GM18909 (cell line): ENCODE measurements at regions not wholly inside any gene's neighbourhood (a gene's known extent, or its start where the extent isn't known, plus 50 kb on each side); places are given as distances from the start of the nearest gene placed in this dataset.

Source experiments
- ATAC-seq: cut with Tn5 transposase; IDR thresholded peaks from one replicate; pipeline ENCODE4 v1.9.1; 2021; ENCODE audit warnings: mild to moderate bottlenecking; ENCODE audit not compliant: unreplicated experiment, poor library complexity

DNA sequence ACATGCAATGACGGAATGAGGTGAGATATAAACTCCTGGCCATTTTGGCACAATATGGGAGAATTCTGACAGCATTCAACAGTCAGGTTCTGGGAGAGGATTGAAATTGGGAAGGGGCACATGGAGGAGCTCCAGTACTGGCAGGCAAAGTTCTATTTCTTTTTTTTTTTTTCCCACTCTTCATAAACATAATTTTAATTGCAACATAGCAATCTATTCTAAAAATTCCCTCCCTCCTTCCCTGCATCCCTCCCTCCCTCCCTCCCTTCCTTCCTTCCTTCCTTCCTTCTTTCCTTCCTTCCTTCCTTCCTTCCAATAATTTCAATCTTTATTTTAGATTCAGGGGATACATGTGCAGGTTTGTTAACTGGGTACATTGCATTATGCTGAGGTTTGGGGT, 93.2 kb downstream of the PTCSC3 start:
- no peak for ATAC-seq

DNA sequence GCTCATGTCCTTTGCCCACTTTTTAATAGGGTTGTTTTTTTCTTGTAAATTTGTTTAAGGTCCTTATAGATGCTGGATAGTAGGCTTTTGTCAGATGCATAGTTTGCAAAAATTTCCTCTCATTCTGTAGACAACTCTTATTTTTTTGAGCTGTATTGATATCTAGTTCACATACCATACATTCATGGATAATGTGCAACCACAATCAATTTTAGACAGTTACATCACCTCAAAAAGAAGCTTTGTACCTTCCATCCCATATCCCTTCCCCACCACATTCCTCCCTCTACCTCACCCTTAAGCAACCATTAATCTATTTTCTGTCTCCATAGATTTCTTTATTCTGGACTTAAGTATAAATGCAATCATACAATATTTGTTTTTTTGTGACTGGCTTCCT, 98.4 kb downstream of the PTCSC3 start:
- no peak for ATAC-seq

DNA sequence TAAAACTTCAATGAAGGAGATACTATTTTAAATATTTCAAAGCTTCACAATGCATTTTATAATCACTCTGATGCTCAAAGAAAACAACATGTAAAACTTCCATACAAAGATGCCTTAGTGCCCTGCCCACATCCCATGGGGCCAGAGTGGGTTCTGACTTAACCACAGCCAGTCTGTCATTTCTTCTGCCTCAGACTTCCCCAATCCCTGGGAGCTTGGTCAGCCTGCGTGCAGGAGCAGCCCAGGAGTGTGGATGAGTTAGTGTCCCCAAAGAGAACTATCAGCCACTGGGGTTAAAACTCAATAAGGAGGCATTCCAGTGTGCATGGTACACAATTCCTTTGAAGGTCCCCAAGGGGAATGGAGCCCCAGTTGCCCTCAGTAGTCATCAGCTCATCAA, 100.3 kb downstream of the PTCSC3 start:
- ATAC-seq = no peak

DNA sequence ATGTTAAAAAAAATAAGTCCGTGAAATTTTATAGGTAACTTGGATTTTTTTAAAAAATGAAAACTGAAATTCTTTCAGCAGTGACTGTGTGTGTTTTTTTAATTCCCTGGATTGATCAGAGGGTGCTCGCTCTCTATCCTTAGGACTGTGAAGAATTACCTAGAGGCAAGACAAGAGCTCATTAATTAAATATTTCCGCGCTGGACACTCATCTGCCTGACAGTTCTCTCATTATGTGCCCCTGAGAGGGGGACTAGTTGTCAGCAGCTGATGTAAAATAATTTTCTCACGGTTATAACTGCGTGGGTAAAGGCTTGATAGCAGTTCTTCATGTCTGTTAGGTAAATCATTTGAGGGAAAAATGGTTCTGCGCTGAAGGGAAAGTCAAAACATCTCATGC, 101.3 kb downstream of the PTCSC3 start:
- ATAC-seq = no peak

DNA sequence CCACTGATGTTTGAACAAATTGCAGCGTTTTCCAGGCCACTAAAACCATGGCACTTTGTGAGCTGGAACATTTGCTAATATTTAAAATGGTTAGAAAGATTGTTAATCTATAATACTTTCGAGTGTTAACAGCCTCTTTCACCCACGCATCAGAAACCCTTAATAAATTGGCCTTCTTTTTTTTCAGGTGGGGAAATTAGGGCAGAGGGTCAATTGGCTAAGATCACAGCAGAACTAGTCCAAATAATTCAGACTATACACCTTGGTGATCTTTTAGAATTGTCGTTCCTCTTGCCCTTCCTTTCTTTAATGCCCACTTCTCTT, 105.8 kb downstream of the PTCSC3 start:
- no peak for ATAC-seq

DNA sequence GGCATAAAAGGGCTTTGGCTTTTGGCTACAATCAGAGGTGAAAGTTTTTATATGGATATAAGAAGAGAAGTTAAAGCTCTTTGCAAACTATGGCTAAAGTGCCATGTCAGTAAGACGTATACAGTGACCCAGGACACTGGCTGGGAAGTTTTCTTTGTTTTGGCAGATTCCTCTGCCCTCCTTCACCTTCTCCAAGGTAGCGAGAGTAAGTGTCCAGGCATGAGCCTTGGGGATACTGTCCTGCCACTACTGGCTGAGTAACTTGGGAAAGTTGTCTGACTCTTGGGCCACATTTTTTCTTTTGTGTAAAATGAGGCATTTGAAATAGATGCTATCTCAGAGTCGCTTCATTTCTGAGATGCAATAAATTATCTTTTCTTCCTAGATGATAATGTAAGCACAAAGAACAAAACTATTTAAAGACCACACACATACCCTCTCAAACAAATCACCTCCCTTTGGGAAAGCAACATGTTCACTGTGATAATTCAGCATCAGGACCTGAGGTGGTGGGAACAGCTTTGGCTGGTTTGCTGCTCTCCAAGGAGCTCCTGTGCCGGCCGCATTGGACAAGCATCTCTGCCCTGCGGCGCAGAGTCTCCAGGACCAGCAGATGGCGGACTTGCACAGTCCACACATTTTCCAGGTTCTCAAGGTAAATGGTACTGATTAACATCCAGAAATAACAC, 106.3 kb downstream of the PTCSC3 start:
- peak; percentile 61 for ATAC-seq

DNA sequence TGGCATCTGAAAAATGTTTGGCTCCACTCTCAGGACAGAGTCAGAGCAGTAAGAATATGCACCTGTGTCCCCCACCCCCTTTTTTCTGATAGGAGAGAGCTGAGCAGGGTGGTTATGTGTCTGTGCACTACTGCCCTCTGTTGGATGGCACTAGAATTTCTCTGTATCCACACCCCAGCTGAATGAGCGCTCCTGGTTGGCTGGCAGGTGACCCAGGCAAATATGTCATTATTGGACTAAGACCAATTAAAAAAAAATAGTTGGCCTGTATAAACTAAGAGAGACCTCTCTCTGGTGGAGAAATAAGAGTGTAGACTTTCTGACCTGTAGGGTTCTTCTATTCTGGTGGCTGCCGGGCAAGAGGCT, 107.0 kb downstream of the PTCSC3 start:
- peak; percentile 71 for ATAC-seq

DNA sequence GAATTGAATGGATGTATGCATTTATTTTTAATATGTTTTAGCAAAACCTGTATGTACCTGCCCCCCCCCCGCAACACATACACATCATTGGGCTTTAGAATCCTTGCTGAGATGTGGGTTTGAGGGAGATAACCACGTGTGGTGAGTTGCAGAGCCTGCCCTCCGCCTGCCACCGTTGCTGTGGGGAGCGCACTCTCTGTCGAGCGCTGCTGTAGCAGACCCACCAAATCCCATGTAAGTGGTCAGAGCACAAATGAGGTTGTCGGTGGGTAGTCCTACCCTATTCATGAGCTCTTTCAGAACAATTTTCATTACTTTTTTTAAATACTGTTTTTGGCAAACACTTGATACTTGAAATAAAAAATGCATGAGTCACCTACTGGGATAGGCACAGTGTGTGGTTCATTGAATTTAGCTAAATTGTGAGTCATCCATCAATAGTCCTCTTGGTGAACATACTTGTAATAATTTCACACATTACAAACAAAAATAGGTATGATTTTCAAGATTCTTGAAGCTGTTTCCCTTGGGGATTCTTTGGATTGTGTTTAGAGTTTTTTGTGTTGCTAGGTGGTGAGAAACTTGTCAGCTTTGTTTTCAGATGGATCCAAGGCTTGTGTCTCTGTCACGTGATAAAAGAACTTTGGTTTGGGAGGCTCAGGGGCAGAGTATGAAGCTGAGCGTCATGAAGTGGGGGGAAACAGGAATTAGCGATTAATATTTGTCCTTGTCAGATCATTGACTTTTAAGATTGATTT, 107.6 kb downstream of the PTCSC3 start:
- ATAC-seq = no peak

DNA sequence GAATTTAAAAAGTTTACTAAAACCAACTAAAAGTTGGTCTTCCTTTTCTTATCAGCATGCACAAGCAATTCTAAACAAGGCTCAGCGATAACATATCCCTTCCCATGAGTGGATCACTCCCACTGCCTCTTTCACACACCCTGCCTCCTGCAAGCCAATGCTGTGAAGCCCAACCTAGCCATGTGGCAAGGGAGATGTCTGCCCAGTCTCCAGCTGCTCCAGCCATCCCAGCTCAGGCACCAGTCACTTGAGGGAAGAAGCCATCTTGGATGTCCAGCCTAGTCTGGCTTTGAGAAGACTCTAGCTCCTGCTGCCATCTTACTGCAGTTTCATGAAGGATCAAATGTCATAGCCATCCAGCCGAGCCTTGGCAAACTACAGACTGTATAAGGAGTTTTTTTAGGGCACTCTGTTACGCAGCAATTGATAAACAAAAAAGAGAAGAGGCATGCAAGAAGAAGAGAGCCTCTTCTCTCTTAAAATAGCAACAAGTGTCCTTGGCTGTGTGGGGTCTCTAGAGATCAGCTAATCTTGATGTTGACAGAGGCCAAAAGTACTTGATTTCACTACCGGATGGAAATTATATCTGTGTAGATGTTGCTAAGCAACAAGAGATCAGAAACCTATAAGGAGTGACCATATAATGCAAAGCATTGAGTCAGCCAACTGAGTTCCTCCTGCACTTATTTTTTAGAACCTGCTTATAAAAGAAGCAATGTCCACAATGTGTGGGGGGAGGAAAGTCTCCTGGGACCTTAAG, 108.9 kb downstream of the PTCSC3 start:
- peak; percentile 52 for ATAC-seq

DNA sequence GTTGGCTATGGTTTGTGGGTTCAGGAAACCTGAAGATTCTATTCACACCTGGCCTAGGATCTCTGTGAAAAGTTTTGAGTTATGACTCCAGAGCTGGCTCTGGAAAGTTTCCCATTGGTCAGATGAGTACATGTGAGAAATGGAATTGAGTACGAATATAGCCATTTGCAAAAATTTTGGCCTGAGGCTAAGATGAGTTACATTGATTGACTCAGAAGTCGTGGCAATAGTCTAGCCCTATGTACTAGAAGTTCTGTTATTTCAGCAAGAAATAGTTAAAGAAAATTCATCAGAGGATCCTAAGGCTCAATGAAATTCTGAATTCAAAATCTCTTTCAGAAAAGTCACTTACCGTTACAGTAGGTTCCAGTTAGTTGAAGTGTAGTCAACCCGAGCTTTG, 109.9 kb downstream of the PTCSC3 start:
- no peak for ATAC-seq

DNA sequence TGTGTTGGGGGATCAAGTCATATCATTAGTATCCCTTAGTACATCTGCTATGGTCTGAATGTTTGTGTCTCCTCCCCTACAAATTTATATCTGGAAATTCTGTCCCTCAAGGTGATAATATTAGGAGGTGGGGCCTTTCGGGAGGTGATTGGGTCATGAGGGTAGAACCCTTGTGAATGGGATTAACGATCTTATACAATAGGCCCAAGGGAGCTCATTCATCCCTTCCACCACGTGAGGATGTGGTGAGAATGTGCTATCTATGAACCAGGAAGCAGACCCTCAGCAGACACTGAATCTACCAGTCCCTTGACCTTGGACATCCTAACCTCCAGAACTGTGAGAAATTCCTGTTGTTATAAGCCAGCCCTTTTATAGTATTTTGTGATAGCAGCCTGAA, 110.7 kb downstream of the PTCSC3 start:
- no peak for ATAC-seq

DNA sequence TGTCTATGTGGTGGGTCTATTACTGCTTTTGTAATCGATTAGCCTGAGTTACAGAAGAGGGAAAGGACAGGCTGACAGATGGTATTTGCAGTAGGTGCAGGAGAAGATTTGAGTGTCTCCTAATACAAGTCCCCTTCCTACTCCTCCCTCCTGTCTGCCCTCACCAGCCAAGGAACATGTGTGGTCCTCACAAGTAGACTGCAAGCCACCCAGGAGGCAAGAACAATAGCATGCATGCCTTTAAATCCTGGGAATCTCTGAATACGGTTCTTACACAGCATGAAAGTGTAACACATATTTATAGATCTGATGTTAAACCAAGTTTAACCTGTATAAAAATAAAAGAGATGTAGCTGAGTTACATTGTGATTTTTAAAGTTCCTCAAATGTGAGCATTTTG, 117.0 kb downstream of the PTCSC3 start:
- no peak for ATAC-seq

DNA sequence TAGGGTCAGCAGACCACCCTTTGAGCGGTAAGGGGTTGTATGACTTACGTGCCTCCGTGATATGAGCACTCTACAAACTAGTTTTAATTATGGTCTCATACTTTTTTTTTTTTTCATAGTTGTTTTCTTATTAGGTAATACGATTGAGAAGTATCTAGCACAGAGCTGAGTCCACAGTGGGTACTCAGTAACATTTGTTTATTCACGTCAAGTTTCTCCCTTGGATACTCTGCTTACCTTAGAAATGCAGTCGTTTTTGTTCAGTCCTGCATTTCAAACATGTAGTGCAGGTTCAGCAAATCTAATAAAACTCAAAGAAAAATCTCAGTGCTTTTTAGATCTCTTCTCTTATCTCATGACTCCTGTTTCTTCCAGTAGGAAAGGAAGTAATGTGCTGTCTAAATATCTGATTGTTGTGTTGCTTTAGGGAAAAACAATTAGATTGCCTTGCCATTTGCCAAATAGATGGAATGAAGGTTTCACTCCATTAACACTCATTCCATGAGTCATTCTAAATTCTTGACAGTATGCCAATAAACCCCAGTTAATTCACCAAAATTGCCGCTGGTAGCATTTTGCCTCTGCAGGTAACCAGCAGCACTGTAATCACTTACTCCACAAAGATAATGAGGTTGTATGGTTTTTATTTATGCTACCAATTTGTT, 118.9 kb downstream of the PTCSC3 start:
- ATAC-seq = no peak

DNA sequence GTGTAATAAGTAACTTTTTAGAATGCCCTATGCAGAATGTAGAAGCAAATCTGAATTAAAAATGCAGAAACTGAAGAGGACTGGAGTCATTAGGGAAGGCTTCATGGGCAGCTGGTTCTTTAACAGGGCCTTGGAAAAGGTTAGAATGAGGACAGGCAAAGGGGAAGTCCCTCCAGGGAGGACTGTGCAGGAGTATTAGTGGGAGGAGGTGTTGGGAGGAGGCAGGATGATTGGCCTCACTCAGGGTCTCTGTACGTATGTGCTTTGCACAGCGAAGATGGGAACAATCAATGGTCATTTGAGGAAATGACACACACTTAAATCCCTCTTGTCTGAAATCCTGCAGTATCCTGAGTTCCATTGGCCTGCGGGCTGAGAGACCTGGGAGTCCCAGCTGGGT, 119.7 kb downstream of the PTCSC3 start:
- ATAC-seq = no peak

DNA sequence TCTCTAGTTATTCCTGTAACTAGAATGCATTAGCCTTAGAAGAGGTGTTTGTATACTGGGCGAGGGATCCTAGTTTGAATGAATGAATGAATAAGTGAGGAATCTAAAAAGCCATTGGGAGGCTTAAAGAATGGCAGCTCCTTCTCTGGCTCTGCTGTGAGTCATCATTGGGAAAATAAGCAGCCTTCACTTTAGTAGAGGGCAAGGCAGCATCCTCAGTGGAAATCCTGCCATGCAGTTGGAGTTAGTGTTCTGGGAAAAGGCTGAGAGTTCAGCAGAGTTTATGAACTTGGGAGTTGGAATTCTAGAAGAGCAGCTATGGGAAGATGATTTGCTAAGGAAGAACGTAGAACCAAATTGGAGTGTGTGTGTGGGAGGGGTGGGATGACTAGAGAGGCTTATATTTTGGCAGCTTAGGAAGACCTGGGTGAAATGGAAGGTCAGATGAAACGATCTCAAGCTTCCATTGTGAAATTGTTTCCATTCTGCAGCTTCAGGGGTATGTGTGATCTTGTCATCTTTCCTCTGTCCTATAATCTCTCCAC, 120.8 kb downstream of the PTCSC3 start:
- no peak for ATAC-seq

DNA sequence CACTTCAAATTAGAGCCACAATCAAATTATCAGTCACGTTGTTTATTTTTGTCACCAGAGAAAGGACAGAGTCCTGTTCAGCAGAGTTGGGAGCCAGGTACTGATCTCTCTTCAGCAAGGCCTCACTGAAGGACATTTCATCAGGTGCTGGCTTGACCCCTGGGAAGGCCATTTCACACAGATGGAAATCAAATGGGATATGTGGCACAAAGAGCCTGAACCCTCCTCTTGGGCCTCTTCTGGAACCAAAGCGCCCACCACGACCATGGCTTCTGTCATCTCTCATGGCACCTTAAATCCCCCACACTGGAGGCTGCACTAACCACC, 121.5 kb downstream of the PTCSC3 start:
- ATAC-seq = no peak

DNA sequence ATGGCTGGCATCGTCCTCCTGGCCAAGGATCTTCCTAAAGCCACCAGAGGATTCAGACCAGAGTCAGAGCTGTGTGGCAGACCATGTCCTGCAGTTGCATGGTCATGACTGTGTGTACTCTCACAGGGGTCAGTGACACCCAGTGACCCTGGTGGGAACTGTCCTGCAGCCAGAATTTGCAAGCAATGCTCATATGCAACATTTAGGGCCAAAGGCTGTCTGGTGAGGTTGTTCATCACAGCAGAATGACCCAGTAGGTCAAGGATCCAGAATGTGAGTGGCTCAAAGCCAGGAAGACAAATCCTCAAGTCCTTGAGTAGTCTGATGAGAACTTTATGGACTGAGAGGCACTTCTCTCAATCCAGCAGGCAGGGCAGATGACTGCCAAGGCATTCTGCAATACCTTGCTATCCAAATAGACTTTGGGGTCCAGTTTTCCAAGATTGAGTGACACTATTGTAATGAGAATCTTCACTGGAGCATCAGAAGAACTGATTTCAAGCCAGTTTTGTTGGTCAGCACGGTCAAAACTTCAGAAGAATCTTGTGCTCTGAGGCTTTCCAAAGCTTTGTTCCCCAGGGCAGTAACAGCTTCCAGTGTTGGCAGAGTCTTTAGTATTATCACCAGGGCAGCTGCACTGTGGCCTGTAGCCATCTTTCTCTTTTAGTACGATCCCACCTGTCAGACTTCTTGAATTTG, 122.0 kb downstream of the PTCSC3 start:
- no peak for ATAC-seq

DNA sequence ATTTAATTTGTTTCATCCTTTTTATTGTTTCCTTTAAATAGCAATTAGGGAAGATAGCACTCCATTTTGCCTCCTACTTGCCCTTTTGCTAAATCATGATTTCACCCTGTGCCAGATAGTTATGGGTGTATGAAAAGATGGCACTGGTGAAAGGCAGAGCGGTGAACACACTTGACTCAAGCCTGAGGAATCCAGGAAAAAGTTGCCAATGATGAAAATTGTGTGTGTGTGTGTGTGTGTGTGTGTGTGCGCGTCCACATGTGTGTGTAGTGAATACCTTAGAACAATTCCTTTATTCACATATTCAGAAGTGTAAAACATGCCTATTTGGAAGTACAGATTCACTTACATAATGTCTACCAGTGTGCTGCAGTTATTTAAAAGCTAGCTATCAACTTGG, 123.8 kb downstream of the PTCSC3 start:
- ATAC-seq = no peak

DNA sequence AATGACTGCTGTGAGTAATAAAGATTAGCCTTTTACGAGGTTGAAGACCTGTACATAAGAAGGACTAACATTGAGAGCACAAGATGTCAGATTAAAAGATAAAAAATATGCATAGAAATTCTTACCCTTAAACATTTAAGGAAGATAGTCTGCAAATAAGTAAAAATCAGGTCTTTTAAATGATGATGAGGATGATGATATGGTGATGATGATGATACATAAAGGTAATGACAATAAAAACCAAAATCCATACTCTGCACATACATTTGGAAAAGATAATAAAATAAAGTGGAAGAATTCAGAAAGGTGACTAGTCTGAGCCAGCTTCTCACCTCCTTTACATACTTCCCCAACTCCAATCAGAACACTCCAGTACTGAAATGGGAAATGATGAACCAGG, 124.5 kb downstream of the PTCSC3 start:
- ATAC-seq = no peak

DNA sequence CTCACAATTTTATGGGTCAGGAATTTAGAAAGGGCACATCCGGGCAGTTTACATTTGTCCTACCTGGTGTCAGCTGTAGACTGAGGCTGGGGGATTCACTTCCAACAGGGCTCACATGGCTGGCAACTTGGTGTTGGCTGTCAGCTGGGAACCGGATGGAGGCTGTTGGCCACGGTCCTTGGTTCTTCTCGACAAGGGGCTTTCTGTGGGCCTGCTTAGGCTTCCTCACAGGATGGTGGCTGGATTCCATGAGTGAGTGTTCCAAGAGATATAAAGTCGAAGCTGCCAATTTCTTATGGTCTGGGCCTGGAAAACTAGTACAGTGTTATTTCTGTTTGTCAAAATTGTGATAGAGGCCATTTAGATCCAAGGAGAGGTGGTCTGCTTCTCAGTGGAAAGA, 127.9 kb downstream of the PTCSC3 start:
- ATAC-seq = no peak
